Activated CD4-positive, alpha-beta T cell treated with anti-CD3 and anti-CD28 coated beads, Interleukin-2, amount 50 U/mL, for 16 hours (primary cell): ENCODE measurements at regions not wholly inside any gene's neighbourhood (a gene's known extent, or its start where the extent isn't known, plus 50 kb on each side); places are given as distances from the start of the nearest gene placed in this dataset.

ENCODE experiments used
- DNase-seq: peaks from one replicate; pipeline ENCODE4 v3.0.0-alpha.2; 2020

- no peak for DNase-seq
These were observed 340.0 kb downstream of the NPHP4 start for GRCh38 chr1:5651964-5652821.

- DNase-seq = no peak
These were observed 340.8 kb downstream of the NPHP4 start for GRCh38 chr1:5651473-5651872.

- no peak for DNase-seq
These were observed 341.2 kb downstream of the NPHP4 start for GRCh38 chr1:5651027-5651410.

- DNase-seq = no peak
These were observed 341.8 kb downstream of the NPHP4 start for GRCh38 chr1:5650283-5651026.

GRCh38 chr1:5649795-5650194 lies 342.4 kb downstream of the NPHP4 start:
- no peak for DNase-seq

GRCh38 chr1:5649166-5649551 lies 343.1 kb downstream of the NPHP4 start:
- no peak for DNase-seq

- no peak for DNase-seq
These were observed 343.6 kb downstream of the NPHP4 start for GRCh38 chr1:5648410-5649165.

- no peak for DNase-seq
These were observed 345.0 kb downstream of the NPHP4 start for GRCh38 chr1:5647234-5647633.

GRCh38 chr1:5646486-5647149 lies 345.6 kb downstream of the NPHP4 start:
- DNase-seq = no peak

- DNase-seq = no peak
These were observed 346.3 kb downstream of the NPHP4 start for GRCh38 chr1:5645929-5646328.

GRCh38 chr1:5645135-5645399 lies 347.2 kb downstream of the NPHP4 start:
- no peak for DNase-seq

GRCh38 chr1:5644281-5645134 lies 347.7 kb downstream of the NPHP4 start:
- no peak for DNase-seq

GRCh38 chr1:5643360-5644107 lies 348.7 kb downstream of the NPHP4 start:
- no peak for DNase-seq

GRCh38 chr1:5640845-5641244 lies 351.4 kb downstream of the NPHP4 start:
- DNase-seq = no peak

GRCh38 chr1:5639106-5639722 lies 353.0 kb downstream of the NPHP4 start:
- no peak for DNase-seq

GRCh38 chr1:5638582-5638981 lies 353.6 kb downstream of the NPHP4 start:
- DNase-seq = no peak

- DNase-seq = peak; percentile 15
These were observed 355.1 kb downstream of the NPHP4 start for GRCh38 chr1:5637171-5637570.

- no peak for DNase-seq
These were observed 357.3 kb downstream of the NPHP4 start for GRCh38 chr1:5634893-5635292.

- DNase-seq = no peak
These were observed 359.4 kb downstream of the NPHP4 start for GRCh38 chr1:5632814-5633213.

- peak; percentile 5 for DNase-seq
These were observed 360.0 kb downstream of the NPHP4 start for GRCh38 chr1:5632224-5632623.

- no peak for DNase-seq
These were observed 363.8 kb downstream of the NPHP4 start for GRCh38 chr1:5628416-5628815.
